ENCODE measurements at regions not wholly inside any gene's neighbourhood (a gene's known extent, or its start where the extent isn't known, plus 50 kb on each side); places are given as distances from the start of the nearest gene placed in this dataset.
"Not testable (repeated sequence)": the region's sequence is repeated elsewhere in the genome, so short reads cannot be mapped to it uniquely, and the experiment has no call there.

DNA sequence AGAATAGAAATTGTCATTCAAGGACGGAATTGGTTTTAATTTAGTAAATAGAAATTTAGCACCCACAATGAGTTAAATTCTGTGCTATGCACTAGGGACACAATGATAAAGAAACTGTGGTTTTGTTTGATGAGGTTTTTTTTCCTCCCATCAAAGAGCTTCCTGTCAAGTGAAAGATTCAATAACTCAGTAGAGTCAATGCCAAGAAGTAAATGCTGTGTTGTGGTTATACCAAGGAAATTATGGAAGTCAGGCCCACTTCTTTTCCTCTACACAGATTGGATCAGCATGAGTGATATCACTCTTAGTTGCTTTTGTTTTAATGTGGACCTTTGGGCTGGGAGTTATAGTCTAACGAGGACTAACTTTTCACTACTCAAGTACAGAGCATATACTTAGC is 1269.6 kb upstream of the ADGRL2 start:
- TF ChIP-seq, protein P1, sequence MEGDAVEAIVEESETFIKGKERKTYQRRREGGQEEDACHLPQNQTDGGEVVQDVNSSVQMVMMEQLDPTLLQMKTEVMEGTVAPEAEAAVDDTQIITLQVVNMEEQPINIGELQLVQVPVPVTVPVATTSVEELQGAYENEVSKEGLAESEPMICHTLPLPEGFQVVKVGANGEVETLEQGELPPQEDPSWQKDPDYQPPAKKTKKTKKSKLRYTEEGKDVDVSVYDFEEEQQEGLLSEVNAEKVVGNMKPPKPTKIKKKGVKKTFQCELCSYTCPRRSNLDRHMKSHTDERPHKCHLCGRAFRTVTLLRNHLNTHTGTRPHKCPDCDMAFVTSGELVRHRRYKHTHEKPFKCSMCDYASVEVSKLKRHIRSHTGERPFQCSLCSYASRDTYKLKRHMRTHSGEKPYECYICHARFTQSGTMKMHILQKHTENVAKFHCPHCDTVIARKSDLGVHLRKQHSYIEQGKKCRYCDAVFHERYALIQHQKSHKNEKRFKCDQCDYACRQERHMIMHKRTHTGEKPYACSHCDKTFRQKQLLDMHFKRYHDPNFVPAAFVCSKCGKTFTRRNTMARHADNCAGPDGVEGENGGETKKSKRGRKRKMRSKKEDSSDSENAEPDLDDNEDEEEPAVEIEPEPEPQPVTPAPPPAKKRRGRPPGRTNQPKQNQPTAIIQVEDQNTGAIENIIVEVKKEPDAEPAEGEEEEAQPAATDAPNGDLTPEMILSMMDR (IDR thresholded peaks at IDR 0.05), result no peak
- no peak for TF ChIP-seq POLR2A (IDR thresholded peaks at IDR 0.05)

DNA sequence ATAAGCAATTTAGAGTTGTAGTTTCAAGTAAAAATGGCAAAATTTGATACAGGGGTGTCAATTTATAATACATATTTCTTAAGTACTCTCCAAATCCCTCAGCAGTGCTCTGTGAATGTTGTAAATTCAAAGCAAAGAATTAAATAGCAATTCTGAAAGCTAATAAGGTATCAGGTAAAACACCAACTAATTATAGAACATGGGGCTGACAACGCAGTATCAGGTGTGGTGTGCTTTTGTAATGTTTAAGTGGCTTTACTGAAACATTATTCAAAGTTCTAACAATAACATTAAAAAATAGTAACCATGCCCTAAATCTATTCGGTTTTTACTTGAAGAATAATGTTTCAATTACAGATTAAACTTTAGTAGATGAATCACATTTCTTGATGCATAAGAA is 1271.2 kb upstream of the ADGRL2 start:
- WGBS (ENCODE audit: insufficient coverage, low coverage, low lambda C conversion rate, missing lambda C conversion rate), result 73% methylated on average over 2 of the region's 2 CpGs
- Histone ChIP-seq H3K36me3 (no peaks in the 10 kb centered on the region), H3K27me3 (no peaks in the 10 kb centered on the region), H3K4me1 (no peaks in the 10 kb centered on the region), H3K4me3 (no peak overlapping the region), H3K9me3 (no peaks in the 10 kb centered on the region), H3K27ac (no peak overlapping the region)
- DNase-seq (no peak), ATAC-seq (no peak)
- TF ChIP-seq, protein P1 (IDR thresholded peaks at IDR 0.05), result no peak
- TF ChIP-seq POLR2A (IDR thresholded peaks at IDR 0.05), result no peak
- intact Hi-C loops (cut with DNase I), result no loop called here

More for the DNA sequence above, 1269.6 kb upstream of the ADGRL2 start:
- no peaks in the 10 kb centered on the region for H3K36me3 ChIP-seq
- DNase-seq (no peak), ATAC-seq (no peak)
- no peaks in the 10 kb centered on the region for H3K4me1 ChIP-seq
- H3K9me3 ChIP-seq, result no peaks in the 10 kb centered on the region
- intact Hi-C loops (cut with DNase I), result no loop called here
- H3K27me3 ChIP-seq, result no peaks in the 10 kb centered on the region
- no peak overlapping the region for H3K4me3 ChIP-seq
- no peak overlapping the region for H3K27ac ChIP-seq
- WGBS (ENCODE audit: insufficient coverage, low coverage, low lambda C conversion rate, missing lambda C conversion rate), result 45% methylated on average over 2 of the region's 2 CpGs

DNA sequence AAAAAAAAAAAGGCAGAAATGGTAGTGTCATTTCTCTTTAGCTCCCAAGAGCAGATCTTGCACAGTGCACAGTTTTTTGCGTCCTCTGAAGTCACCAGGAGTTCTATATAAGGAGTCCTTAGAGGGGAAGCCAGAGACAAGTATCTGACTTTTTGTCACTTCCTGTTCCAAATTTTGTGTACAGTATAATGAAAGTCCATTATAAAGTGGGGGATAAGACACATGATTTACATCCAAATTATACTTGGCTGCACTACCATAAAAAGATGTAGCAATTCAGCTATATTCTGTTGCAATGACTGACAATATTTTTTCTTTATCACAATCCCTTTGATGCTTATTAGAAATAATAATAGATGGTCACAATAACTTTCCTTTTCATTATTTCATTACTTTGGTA is 1276.9 kb upstream of the ADGRL2 start:
- Histone ChIP-seq H3K36me3 (no peaks in the 10 kb centered on the region), H3K4me1 (no peaks in the 10 kb centered on the region), H3K9me3 (no peaks in the 10 kb centered on the region), H3K4me3 (no peak overlapping the region), H3K27me3 (no peaks in the 10 kb centered on the region), H3K27ac (no peak overlapping the region)
- WGBS (ENCODE audit: insufficient coverage, low coverage, low lambda C conversion rate, missing lambda C conversion rate), result 61% methylated on average over 1 of the region's 1 CpG
- intact Hi-C loops (cut with DNase I), result no loop called here
- DNase-seq (no peak), ATAC-seq (no peak)
- TF ChIP-seq POLR2A (IDR thresholded peaks at IDR 0.05), result no peak
- TF ChIP-seq, protein P1 (IDR thresholded peaks at IDR 0.05), result no peak

DNA sequence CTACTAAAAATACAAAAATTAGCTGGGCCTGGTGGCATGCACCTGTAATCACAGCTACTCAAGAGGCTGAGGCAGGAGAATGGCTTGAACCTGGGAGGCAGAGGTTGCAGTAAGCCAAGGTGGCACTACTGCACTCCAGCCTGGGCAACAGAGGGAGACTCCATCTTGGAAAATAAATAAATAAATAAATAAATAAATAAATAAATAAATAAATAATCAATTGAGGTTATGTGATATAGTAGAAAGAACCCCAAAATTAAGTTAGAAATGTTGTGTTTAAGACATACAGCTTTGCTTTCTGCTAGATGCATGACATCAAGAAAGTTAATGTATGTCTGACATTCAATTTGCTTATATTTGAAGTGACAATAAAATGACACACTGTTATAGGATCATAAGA is 1277.7 kb upstream of the ADGRL2 start:
- intact Hi-C loops (cut with DNase I); ATAC-seq; H3K4me3 ChIP-seq; H3K27ac ChIP-seq; H3K9me3 ChIP-seq; DNase-seq; H3K4me1 ChIP-seq; H3K36me3 ChIP-seq; H3K27me3 ChIP-seq: not testable (repeated sequence)

DNA sequence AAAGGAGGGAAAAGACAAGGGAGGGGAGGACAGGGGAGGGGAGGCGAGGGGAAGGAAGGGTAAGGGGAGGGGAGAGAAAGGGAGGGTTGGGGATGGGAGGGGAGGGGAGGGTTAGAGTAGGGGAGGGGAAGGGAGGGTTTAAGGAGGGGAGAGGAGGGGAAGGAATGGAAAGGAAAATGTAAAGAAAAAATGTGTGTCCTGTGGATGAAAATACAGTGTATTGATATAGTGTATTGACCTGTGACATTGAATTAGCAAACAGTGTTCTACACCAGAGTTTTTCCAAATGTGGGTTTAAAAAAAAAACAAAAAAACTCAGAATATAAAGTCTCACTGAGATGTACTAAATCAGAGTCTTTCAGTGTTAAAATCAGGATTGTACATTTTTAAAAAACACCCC is 1279.8 kb upstream of the ADGRL2 start:
- WGBS (ENCODE audit: insufficient coverage, low coverage, low lambda C conversion rate, missing lambda C conversion rate), result 83% methylated on average over 1 of the region's 1 CpG
- Histone ChIP-seq H3K27me3 (no peaks in the 10 kb centered on the region), H3K4me3 (no peak overlapping the region), H3K36me3 (no peaks in the 10 kb centered on the region), H3K9me3 (no peaks in the 10 kb centered on the region), H3K4me1 (no peaks in the 10 kb centered on the region), H3K27ac (no peak overlapping the region)
- intact Hi-C loops (cut with DNase I), result no loop called here
- TF ChIP-seq POLR2A (IDR thresholded peaks at IDR 0.05), result no peak
- TF ChIP-seq, protein P1 (IDR thresholded peaks at IDR 0.05), result no peak
- DNase-seq (no peak), ATAC-seq (no peak)

Measured in right lobe of liver (tissue), 6 donors.